Nephron progenitor cell (in vitro differentiated cells): ENCODE measurements at regions not wholly inside any gene's neighbourhood (a gene's known extent, or its start where the extent isn't known, plus 50 kb on each side); places are given as distances from the start of the nearest gene placed in this dataset.
A peak's percentile ranks its signal among the peaks of the same experiment; 100 is the strongest.

ENCODE experiments used
- DNase-seq: peaks from one replicate; pipeline ENCODE4 v3.0.0; 2021
- H3K27ac Mint-ChIP-seq: 2 replicates; pipeline ENCODE4 v1.8.0; 2021; ENCODE audit warnings: mild to moderate bottlenecking, moderate library complexity, mixed read lengths
- H3K27me3 Mint-ChIP-seq: 2 replicates; pipeline ENCODE4 v1.8.0; 2021; ENCODE audit warnings: mild to moderate bottlenecking, low read depth, mixed read lengths; ENCODE audit not compliant: poor library complexity
- H3K36me3 Mint-ChIP-seq: 2 replicates; pipeline ENCODE4 v1.8.0; 2021; ENCODE audit warnings: low read depth, mixed read lengths
- H3K4me1 Mint-ChIP-seq: 2 replicates; pipeline ENCODE4 v1.8.0; 2021; ENCODE audit warnings: mixed read lengths
- H3K4me3 Mint-ChIP-seq: 2 replicates; pipeline ENCODE4 v1.8.0; 2021; ENCODE audit warnings: mild to moderate bottlenecking, moderate library complexity, mixed read lengths
- H3K9me3 Mint-ChIP-seq: 2 replicates; pipeline ENCODE4 v1.8.0; 2021; ENCODE audit warnings: mild to moderate bottlenecking, moderate library complexity, mixed read lengths
- TF ChIP-seq, protein P1 (sequence below): fragments of 200-600 bp; sonication (generic); IDR thresholded peaks from 2 replicates; pipeline ENCODE4 v1.5.0; 2021; ENCODE audit warnings: antibody characterized with exemption

DNA sequence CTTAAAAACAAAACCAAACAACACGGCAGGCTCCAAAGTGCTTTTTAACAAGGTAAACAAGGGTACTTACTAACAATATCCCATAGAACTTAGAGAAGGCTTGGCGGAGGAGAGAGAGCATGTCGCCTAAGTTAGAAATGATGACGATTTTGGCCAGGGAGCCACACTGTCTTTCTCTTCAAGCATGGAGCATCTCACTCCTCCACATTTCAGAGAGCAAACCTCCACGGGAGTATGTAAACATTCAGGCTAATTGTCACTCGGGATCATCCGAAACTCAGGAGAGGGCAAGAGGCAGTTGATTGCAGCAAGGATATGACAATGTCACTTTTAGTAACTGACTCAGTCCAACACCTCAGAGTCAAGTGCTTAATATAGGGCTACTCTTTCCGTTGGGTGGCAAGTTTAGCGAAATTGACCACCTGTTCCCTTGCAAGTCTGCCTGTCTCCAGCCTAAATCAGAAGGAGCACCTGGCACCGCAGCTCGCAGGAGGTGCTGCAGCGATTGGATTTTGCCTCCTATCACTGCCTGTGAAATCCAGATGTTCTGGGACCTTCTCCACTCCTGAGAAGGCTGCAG lies 65.8 kb upstream of the RPS6KA2 start:
- H3K4me3 Mint-ChIP-seq: no peak overlapping the region
- no peaks in the 10 kb centered on the region for H3K9me3 Mint-ChIP-seq
- TF ChIP-seq, protein P1, sequence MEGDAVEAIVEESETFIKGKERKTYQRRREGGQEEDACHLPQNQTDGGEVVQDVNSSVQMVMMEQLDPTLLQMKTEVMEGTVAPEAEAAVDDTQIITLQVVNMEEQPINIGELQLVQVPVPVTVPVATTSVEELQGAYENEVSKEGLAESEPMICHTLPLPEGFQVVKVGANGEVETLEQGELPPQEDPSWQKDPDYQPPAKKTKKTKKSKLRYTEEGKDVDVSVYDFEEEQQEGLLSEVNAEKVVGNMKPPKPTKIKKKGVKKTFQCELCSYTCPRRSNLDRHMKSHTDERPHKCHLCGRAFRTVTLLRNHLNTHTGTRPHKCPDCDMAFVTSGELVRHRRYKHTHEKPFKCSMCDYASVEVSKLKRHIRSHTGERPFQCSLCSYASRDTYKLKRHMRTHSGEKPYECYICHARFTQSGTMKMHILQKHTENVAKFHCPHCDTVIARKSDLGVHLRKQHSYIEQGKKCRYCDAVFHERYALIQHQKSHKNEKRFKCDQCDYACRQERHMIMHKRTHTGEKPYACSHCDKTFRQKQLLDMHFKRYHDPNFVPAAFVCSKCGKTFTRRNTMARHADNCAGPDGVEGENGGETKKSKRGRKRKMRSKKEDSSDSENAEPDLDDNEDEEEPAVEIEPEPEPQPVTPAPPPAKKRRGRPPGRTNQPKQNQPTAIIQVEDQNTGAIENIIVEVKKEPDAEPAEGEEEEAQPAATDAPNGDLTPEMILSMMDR: no peak

DNA sequence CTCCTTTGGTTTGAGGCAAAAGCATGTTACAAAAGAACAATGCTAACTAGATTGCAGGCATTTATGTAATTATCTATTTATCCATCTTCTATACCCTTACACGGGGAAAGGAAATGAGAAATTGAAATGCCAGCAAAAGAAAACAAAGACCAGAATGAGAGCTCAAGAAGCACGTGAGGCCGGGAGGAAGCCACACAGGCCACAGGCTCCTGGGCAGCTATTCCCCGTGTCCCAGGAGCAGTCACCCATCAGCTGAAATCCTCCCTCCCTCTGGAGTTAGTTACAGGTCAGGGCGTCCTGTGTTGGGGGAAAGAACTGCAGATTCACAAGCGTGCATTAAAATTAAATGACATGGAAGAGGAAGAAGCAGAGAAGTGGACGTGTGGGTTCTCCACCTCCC lies 64.7 kb upstream of the RPS6KA2 start:
- Mint-ChIP-seq H3K36me3 (no peaks in the 10 kb centered on the region), H3K4me3 (peak overlapping the region; percentile 45), H3K4me1 (peaks cover 57% of the 10 kb centered on the region), H3K9me3 (no peaks in the 10 kb centered on the region), H3K27ac (peak overlapping the region; percentile 41), H3K27me3 (peaks cover 7% of the 10 kb centered on the region)
- TF ChIP-seq, protein P1: no peak
- DNase-seq: no peak

More for the DNA sequence above, 65.8 kb upstream of the RPS6KA2 start:
- DNase-seq: no peak
- H3K36me3 Mint-ChIP-seq: no peaks in the 10 kb centered on the region
- H3K27ac Mint-ChIP-seq: peak overlapping the region; percentile 62
- H3K27me3 Mint-ChIP-seq: peaks cover 7% of the 10 kb centered on the region
- H3K4me1 Mint-ChIP-seq: peaks cover 47% of the 10 kb centered on the region

DNA sequence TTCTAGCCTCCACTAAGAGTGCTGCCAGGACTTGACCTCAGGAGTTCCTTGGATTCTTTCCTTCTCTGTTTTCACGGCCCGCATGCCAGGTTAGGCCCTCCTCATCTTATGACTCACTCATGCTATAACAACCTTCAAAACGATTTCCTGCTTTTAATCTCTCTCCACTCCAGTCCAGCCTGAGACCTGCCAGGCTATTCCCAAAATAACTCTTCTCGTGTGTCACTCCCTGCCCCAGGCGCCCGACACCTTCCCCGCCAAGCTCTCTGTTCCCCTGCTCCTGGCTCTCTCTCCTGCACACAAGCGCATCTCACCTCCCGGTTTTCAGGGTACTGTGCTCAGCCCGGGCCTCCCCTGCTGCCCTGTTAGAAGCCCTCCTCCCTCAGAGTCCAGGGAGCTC lies 64.1 kb upstream of the RPS6KA2 start:
- peaks cover 9% of the 10 kb centered on the region for H3K27me3 Mint-ChIP-seq
- H3K27ac Mint-ChIP-seq: peak overlapping the region; percentile 86
- H3K4me3 Mint-ChIP-seq: no peak overlapping the region
- H3K9me3 Mint-ChIP-seq: no peaks in the 10 kb centered on the region
- no peak for DNase-seq
- H3K36me3 Mint-ChIP-seq: no peaks in the 10 kb centered on the region
- TF ChIP-seq, protein P1: no peak
- peaks cover 62% of the 10 kb centered on the region for H3K4me1 Mint-ChIP-seq

DNA sequence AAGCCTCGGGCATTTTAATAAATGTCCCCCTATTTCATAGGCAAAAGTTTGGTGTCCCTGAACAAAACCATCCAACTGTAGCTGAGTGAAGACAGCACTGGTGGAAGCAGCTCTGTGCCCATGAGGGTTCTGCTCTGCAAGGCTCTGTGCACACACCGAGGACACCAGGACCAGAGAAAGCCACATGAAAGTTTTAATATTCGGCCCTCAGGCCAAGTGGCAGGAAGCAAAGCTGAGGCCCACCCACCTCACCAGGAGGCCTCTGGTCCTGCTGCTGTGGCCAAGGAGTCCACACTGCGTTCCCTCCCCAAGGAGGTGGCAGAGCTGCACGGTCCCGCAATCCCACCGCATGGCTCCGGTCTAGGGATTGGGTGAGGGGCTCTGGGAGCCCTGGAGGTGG lies 62.6 kb upstream of the RPS6KA2 start:
- Mint-ChIP-seq H3K27me3 (peaks cover 17% of the 10 kb centered on the region), H3K4me1 (peaks cover 62% of the 10 kb centered on the region), H3K36me3 (no peaks in the 10 kb centered on the region), H3K9me3 (no peaks in the 10 kb centered on the region), H3K4me3 (no peak overlapping the region), H3K27ac (no peak overlapping the region)
- TF ChIP-seq, protein P1: no peak
- no peak for DNase-seq

DNA sequence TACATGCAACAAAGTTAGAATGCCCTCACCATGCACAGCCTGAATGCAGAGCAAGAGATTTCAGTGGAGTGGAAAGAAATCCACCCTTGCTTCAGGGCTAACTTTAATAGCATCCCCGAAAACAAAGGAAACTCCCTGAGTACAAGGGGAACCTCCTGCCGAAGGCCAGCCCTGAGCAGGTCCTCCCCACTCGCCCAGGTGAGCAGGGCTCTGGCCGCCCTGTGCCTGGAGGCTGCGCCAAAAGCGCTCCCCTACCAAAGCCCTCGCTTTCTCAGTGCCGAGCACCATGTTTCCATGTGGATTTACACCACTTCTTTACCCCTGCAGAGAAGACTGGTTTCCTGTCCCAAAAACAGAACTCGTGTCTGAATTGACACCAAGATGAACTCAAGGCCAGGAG lies 61.9 kb upstream of the RPS6KA2 start:
- no peak overlapping the region for H3K4me3 Mint-ChIP-seq
- TF ChIP-seq, protein P1: no peak

DNA sequence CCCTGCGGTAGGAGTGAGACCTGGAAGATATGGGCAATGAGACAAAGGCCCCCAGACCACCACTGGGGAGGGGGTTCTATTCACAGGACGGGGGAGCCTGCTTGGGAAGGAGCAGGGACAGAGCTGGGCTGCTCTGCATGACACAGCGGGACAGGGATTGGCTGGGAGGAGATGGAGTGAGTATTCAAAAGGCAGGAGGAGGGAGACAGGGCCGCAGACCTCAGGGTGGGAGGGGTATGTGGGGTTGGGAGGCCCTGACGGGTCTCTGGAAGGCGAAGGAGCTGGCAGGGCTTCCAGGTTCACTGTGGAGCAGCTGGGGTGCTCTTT lies 60.8 kb upstream of the RPS6KA2 start:
- Mint-ChIP-seq H3K9me3 (no peaks in the 10 kb centered on the region), H3K36me3 (no peaks in the 10 kb centered on the region), H3K27me3 (peaks cover 14% of the 10 kb centered on the region), H3K4me3 (peak overlapping the region; percentile 35), H3K4me1 (peaks cover 53% of the 10 kb centered on the region), H3K27ac (no peak overlapping the region)
- TF ChIP-seq, protein P1: no peak
- DNase-seq: peak; percentile 22

More for the DNA sequence above, 61.9 kb upstream of the RPS6KA2 start:
- H3K36me3 Mint-ChIP-seq: no peaks in the 10 kb centered on the region
- H3K9me3 Mint-ChIP-seq: no peaks in the 10 kb centered on the region
- H3K4me1 Mint-ChIP-seq: peaks cover 62% of the 10 kb centered on the region
- H3K27me3 Mint-ChIP-seq: peaks cover 16% of the 10 kb centered on the region
- H3K27ac Mint-ChIP-seq: no peak overlapping the region
- DNase-seq: no peak
